Type B pancreatic cell (in vitro differentiated cells): ENCODE measurements at regions not wholly inside any gene's neighbourhood (a gene's known extent, or its start where the extent isn't known, plus 50 kb on each side); places are given as distances from the start of the nearest gene placed in this dataset.

Experiments
- DNase-seq: peaks from one replicate; pipeline ENCODE4 v3.0.0; 2021; ENCODE audit warnings: mixed read lengths; ENCODE audit not compliant: unreplicated experiment; ENCODE audit errors: extremely low spot score
- H3K27ac Mint-ChIP-seq: 2 replicates; pipeline ENCODE4 v1.8.0; 2021; ENCODE audit warnings: mild to moderate bottlenecking, mixed read lengths
- H3K27me3 Mint-ChIP-seq: 2 replicates; pipeline ENCODE4 v1.8.0; 2021; ENCODE audit warnings: mixed read lengths
- H3K36me3 Mint-ChIP-seq: 2 replicates; pipeline ENCODE4 v1.8.0; 2021; ENCODE audit warnings: mixed read lengths
- H3K4me1 Mint-ChIP-seq: one replicate; pipeline ENCODE4 v1.8.0; 2021; ENCODE audit warnings: mixed read lengths; ENCODE audit not compliant: unreplicated experiment
- H3K4me3 Mint-ChIP-seq: 2 replicates; pipeline ENCODE4 v1.8.0; 2021; ENCODE audit warnings: mild to moderate bottlenecking, mixed read lengths
- H3K9me3 Mint-ChIP-seq: 2 replicates; pipeline ENCODE4 v1.8.0; 2021; ENCODE audit warnings: mixed read lengths
- CTCF ChIP-seq: fragments of 200-600 bp; sonication (generic); conservative IDR thresholded peaks from 2 replicates; pipeline ENCODE4 v1.5.0; 2021; ENCODE audit warnings: antibody characterized with exemption, mild to moderate bottlenecking

- Mint-ChIP-seq H3K27me3 (no peaks in the 10 kb centered on the region), H3K9me3 (peaks cover 6% of the 10 kb centered on the region), H3K4me3 (no peak overlapping the region), H3K4me1 (no peaks in the 10 kb centered on the region), H3K36me3 (no peaks in the 10 kb centered on the region), H3K27ac (no peak overlapping the region)
- no peak for DNase-seq
- TF ChIP-seq CTCF = no peak
Measured at GRCh38 chr2:52308156-52308555, 1276.2 kb upstream of the NRXN1 start.

DNA sequence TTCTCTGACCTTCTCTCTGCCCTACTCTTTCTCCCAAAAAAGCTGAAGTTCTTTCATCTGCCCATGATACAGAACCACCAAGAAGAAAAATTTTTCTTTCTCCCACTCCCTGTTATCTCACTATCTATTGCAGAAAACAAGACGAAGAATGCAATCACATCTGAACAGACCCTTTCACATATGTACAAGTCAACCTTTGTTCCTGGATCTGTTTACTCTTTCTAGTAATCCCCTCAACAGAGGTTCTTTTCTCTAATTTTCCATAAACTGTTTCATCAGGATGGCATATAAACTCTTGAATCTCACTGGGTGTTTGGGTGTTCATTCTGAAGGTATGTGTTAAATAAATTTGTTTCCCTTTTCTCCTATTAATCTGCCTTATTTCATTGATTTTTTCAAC lies 1262.7 kb upstream of the NRXN1 start:
- H3K27me3 Mint-ChIP-seq = no peaks in the 10 kb centered on the region
- no peak overlapping the region for H3K4me3 Mint-ChIP-seq
- no peak for DNase-seq
- no peaks in the 10 kb centered on the region for H3K4me1 Mint-ChIP-seq
- H3K9me3 Mint-ChIP-seq = peaks cover 12% of the 10 kb centered on the region
- H3K27ac Mint-ChIP-seq = no peak overlapping the region
- H3K36me3 Mint-ChIP-seq = no peaks in the 10 kb centered on the region
- TF ChIP-seq CTCF = no peak

- Mint-ChIP-seq H3K27ac (no peak overlapping the region), H3K27me3 (no peaks in the 10 kb centered on the region), H3K36me3 (no peaks in the 10 kb centered on the region), H3K9me3 (no peaks in the 10 kb centered on the region), H3K4me1 (no peaks in the 10 kb centered on the region), H3K4me3 (no peak overlapping the region)
- DNase-seq = no peak
- no peak for TF ChIP-seq CTCF
Measured at GRCh38 chr2:52292801-52293200, 1260.9 kb upstream of the NRXN1 start.

GRCh38 chr2:52289741-52290140 lies 1257.8 kb upstream of the NRXN1 start:
- H3K9me3 Mint-ChIP-seq = no peaks in the 10 kb centered on the region
- no peak for TF ChIP-seq CTCF
- H3K4me3 Mint-ChIP-seq = no peak overlapping the region
- H3K36me3 Mint-ChIP-seq = no peaks in the 10 kb centered on the region
- H3K4me1 Mint-ChIP-seq = no peaks in the 10 kb centered on the region
- no peak for DNase-seq
- H3K27ac Mint-ChIP-seq = no peak overlapping the region
- H3K27me3 Mint-ChIP-seq = no peaks in the 10 kb centered on the region

DNA sequence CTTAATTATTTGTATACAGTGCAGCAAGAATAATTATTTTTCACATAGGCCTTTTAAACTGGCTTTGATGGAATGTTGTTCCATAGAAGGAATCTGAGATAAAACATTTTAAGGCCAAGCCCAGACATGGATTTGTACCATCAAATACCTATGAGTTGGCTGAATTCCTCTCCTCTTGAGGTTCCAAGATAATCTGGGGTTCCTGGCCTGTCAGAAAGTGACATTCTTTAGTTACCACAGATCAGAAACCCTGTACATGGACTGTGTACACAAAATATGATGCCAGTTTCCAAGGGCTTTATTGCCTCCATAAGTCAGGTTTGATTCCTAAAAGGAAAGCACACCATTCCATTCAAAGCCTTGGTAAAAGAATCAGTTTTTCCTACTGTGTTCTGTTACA lies 1256.7 kb upstream of the NRXN1 start:
- DNase-seq = no peak
- Mint-ChIP-seq H3K4me3 (no peak overlapping the region), H3K27ac (no peak overlapping the region), H3K36me3 (no peaks in the 10 kb centered on the region), H3K9me3 (no peaks in the 10 kb centered on the region), H3K27me3 (no peaks in the 10 kb centered on the region), H3K4me1 (no peaks in the 10 kb centered on the region)
- no peak for TF ChIP-seq CTCF
